ENCODE measurements at regions not wholly inside any gene's neighbourhood (a gene's known extent, or its start where the extent isn't known, plus 50 kb on each side); places are given as distances from the start of the nearest gene placed in this dataset.

DNA sequence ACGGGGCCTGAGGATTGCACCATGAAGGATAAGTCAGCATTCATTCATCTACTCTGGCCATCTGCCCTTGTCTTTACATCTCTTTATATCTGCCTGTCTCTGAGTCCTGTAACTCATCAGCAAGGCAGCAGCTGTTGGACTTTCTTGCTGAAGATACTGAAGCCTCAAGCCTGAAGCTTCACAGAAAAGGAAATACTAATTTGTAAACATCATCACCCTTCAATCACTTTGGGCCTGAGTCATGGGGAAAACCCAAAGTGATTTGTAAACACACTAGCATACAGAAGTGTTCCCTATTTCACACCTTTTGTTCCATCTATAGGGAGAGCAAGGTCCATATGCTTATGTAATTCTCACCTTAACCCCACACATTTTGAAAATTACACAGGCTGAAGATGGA lies 928.2 kb downstream of the EPHA3 start:
- POLR2A ChIA-PET = no interaction called here
- Histone ChIP-seq H3K4me1 (ENCODE audit: control insufficient read depth, insufficient read depth, low read length) (no peaks in the 10 kb centered on the region), H3K36me3 (ENCODE audit: control insufficient read depth in 2 of 2, insufficient read depth in 1 of 2, low read length in 2 of 2) (no peaks in the 10 kb centered on the region), H3K9me3 (ENCODE audit: control insufficient read depth, insufficient read depth, low read depth, low read length) (no peaks in the 10 kb centered on the region), H3K4me3 (ENCODE audit: low read depth, low read length) (no peak overlapping the region), H3K27ac (ENCODE audit: extremely low read depth, low read depth, low read length) (no peak overlapping the region)
- TF ChIP-seq GLIS1 (tag by site-specific recombination; IDR thresholded peaks at IDR 0.05) = no peak
- TF ChIP-seq, protein P1, sequence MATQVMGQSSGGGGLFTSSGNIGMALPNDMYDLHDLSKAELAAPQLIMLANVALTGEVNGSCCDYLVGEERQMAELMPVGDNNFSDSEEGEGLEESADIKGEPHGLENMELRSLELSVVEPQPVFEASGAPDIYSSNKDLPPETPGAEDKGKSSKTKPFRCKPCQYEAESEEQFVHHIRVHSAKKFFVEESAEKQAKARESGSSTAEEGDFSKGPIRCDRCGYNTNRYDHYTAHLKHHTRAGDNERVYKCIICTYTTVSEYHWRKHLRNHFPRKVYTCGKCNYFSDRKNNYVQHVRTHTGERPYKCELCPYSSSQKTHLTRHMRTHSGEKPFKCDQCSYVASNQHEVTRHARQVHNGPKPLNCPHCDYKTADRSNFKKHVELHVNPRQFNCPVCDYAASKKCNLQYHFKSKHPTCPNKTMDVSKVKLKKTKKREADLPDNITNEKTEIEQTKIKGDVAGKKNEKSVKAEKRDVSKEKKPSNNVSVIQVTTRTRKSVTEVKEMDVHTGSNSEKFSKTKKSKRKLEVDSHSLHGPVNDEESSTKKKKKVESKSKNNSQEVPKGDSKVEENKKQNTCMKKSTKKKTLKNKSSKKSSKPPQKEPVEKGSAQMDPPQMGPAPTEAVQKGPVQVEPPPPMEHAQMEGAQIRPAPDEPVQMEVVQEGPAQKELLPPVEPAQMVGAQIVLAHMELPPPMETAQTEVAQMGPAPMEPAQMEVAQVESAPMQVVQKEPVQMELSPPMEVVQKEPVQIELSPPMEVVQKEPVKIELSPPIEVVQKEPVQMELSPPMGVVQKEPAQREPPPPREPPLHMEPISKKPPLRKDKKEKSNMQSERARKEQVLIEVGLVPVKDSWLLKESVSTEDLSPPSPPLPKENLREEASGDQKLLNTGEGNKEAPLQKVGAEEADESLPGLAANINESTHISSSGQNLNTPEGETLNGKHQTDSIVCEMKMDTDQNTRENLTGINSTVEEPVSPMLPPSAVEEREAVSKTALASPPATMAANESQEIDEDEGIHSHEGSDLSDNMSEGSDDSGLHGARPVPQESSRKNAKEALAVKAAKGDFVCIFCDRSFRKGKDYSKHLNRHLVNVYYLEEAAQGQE (tag by site-specific recombination; IDR thresholded peaks at IDR 0.05) = no peak
- TF ChIP-seq, protein P2, sequence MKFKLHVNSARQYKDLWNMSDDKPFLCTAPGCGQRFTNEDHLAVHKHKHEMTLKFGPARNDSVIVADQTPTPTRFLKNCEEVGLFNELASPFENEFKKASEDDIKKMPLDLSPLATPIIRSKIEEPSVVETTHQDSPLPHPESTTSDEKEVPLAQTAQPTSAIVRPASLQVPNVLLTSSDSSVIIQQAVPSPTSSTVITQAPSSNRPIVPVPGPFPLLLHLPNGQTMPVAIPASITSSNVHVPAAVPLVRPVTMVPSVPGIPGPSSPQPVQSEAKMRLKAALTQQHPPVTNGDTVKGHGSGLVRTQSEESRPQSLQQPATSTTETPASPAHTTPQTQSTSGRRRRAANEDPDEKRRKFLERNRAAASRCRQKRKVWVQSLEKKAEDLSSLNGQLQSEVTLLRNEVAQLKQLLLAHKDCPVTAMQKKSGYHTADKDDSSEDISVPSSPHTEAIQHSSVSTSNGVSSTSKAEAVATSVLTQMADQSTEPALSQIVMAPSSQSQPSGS (tag by site-specific recombination; IDR thresholded peaks at IDR 0.05; ENCODE audit: low read depth) = no peak
- CTCF ChIA-PET = no interaction called here

DNA sequence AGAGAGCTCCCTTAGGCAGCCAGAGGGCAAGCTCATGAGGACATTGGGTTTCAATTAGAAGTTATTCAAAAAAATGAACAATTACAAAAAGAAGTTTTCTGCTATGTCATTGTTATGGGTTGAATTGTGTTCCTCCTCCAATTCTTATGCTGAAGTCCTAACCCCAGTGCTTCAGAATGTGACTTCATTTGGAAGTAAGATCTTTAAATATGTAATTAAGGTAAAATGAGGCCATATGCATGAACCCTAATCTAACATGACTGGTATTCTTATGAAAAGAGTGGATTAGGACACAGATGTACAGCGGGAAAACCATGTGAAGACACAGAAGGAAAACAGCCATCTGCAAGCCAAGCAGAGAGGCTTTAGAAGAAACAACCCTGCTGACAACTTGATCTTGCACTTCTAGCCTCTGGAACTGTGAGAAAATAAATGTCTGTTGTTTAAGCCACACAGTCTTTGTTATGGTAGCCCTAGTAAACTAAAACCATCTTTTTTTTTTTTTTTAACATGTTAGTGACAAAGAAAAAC lies 929.6 kb downstream of the EPHA3 start:
- Histone ChIP-seq H3K9me3 (ENCODE audit: control insufficient read depth, insufficient read depth, low read depth, low read length) (no peaks in the 10 kb centered on the region), H3K27ac (ENCODE audit: extremely low read depth, low read depth, low read length) (no peak overlapping the region), H3K4me1 (ENCODE audit: control insufficient read depth, insufficient read depth, low read length) (no peaks in the 10 kb centered on the region), H3K4me3 (ENCODE audit: low read depth, low read length) (no peak overlapping the region), H3K36me3 (ENCODE audit: control insufficient read depth in 2 of 2, insufficient read depth in 1 of 2, low read length in 2 of 2) (no peaks in the 10 kb centered on the region)
- CTCF ChIA-PET = no interaction called here
- TF ChIP-seq, protein P3, sequence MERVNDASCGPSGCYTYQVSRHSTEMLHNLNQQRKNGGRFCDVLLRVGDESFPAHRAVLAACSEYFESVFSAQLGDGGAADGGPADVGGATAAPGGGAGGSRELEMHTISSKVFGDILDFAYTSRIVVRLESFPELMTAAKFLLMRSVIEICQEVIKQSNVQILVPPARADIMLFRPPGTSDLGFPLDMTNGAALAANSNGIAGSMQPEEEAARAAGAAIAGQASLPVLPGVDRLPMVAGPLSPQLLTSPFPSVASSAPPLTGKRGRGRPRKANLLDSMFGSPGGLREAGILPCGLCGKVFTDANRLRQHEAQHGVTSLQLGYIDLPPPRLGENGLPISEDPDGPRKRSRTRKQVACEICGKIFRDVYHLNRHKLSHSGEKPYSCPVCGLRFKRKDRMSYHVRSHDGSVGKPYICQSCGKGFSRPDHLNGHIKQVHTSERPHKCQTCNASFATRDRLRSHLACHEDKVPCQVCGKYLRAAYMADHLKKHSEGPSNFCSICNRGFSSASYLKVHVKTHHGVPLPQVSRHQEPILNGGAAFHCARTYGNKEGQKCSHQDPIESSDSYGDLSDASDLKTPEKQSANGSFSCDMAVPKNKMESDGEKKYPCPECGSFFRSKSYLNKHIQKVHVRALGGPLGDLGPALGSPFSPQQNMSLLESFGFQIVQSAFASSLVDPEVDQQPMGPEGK (tag by site-specific recombination; IDR thresholded peaks at IDR 0.05) = no peak
- POLR2A ChIA-PET = no interaction called here

DNA sequence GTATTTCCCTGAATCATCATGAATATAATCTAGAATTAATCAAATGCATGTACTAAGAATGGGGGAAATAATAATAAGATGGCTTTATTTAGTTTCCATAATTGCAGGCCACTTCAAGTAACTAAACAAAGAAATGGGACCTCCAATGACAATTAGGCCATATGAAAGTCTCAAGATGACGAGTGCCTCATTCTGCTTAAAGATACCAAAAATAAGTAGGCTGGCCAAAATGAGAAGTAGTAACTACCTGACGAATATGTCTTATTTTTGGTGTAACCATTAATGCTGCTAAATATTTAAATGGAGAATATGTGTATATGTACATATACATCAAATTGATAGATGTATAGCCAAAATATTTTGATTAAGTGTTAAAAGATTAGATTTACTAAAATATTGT lies 932.6 kb downstream of the EPHA3 start:
- CTCF ChIA-PET = no interaction called here
- Histone ChIP-seq H3K4me3 (ENCODE audit: low read depth, low read length) (no peak overlapping the region), H3K36me3 (ENCODE audit: control insufficient read depth in 2 of 2, insufficient read depth in 1 of 2, low read length in 2 of 2) (no peaks in the 10 kb centered on the region), H3K4me1 (ENCODE audit: control insufficient read depth, insufficient read depth, low read length) (no peaks in the 10 kb centered on the region), H3K9me3 (ENCODE audit: control insufficient read depth, insufficient read depth, low read depth, low read length) (no peaks in the 10 kb centered on the region), H3K27ac (ENCODE audit: extremely low read depth, low read depth, low read length) (no peak overlapping the region)
- POLR2A ChIA-PET = no interaction called here
- TF ChIP-seq REPIN1 (tag by site-specific recombination; IDR thresholded peaks at IDR 0.05; ENCODE audit: low read depth) = no peak
- TF ChIP-seq, protein P2 (tag by site-specific recombination; IDR thresholded peaks at IDR 0.05; ENCODE audit: low read depth) = no peak
- no peak for TF ChIP-seq ZNF274 (IDR thresholded peaks at IDR 0.05; ENCODE audit: low read length)
- TF ChIP-seq ZNF274 (tag by site-specific recombination; IDR thresholded peaks at IDR 0.05; ENCODE audit: borderline replicate concordance) = no peak
- TF ChIP-seq YY2 (tag by site-specific recombination; IDR thresholded peaks at IDR 0.05) = no peak
- TF ChIP-seq, protein P4, sequence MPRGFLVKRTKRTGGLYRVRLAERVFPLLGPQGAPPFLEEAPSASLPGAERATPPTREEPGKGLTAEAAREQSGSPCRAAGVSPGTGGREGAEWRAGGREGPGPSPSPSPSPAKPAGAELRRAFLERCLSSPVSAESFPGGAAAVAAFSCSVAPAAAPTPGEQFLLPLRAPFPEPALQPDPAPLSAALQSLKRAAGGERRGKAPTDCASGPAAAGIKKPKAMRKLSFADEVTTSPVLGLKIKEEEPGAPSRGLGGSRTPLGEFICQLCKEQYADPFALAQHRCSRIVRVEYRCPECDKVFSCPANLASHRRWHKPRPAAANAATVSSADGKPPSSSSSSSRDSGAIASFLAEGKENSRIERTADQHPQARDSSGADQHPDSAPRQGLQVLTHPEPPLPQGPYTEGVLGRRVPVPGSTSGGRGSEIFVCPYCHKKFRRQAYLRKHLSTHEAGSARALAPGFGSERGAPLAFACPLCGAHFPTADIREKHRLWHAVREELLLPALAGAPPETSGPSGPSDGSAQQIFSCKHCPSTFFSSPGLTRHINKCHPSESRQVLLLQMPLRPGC (tag by site-specific recombination; IDR thresholded peaks at IDR 0.05) = no peak
- TF ChIP-seq, protein P5, sequence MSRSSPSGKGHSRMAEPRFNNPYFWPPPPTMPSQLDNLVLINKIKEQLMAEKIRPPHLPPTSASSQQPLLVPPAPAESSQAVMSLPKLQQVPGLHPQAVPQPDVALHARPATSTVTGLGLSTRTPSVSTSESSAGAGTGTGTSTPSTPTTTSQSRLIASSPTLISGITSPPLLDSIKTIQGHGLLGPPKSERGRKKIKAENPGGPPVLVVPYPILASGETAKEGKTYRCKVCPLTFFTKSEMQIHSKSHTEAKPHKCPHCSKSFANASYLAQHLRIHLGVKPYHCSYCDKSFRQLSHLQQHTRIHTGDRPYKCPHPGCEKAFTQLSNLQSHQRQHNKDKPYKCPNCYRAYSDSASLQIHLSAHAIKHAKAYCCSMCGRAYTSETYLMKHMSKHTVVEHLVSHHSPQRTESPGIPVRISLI (tag by site-specific recombination; IDR thresholded peaks at IDR 0.05) = no peak
- TF ChIP-seq PRDM1 (tag by site-specific recombination; IDR thresholded peaks at IDR 0.05) = no peak
- TF ChIP-seq, protein P6, sequence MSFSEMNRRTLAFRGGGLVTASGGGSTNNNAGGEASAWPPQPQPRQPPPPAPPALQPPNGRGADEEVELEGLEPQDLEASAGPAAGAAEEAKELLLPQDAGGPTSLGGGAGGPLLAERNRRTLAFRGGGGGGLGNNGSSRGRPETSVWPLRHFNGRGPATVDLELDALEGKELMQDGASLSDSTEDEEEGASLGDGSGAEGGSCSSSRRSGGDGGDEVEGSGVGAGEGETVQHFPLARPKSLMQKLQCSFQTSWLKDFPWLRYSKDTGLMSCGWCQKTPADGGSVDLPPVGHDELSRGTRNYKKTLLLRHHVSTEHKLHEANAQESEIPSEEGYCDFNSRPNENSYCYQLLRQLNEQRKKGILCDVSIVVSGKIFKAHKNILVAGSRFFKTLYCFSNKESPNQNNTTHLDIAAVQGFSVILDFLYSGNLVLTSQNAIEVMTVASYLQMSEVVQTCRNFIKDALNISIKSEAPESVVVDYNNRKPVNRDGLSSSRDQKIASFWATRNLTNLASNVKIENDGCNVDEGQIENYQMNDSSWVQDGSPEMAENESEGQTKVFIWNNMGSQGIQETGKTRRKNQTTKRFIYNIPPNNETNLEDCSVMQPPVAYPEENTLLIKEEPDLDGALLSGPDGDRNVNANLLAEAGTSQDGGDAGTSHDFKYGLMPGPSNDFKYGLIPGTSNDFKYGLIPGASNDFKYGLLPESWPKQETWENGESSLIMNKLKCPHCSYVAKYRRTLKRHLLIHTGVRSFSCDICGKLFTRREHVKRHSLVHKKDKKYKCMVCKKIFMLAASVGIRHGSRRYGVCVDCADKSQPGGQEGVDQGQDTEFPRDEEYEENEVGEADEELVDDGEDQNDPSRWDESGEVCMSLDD (tag by site-specific recombination; IDR thresholded peaks at IDR 0.05) = no peak
- TF ChIP-seq ZNF747 (tag by site-specific recombination; IDR thresholded peaks at IDR 0.05) = no peak
- TF ChIP-seq HOXA7 (CRISPR knock-in tag; IDR thresholded peaks at IDR 0.05; ENCODE audit: borderline replicate concordance) = no peak
- TF ChIP-seq ZNF248 (tag by site-specific recombination; IDR thresholded peaks at IDR 0.05) = no peak
- no peak for TF ChIP-seq ZNF777 (tag by site-specific recombination; IDR thresholded peaks at IDR 0.05; ENCODE audit: borderline replicate concordance)
- no peak for TF ChIP-seq ZNF302 (tag by site-specific recombination; IDR thresholded peaks at IDR 0.05; ENCODE audit: low read depth)

Data from HEK293 (cell line).